ENCODE measurements at regions not wholly inside any gene's neighbourhood (a gene's known extent, or its start where the extent isn't known, plus 50 kb on each side); places are given as distances from the start of the nearest gene placed in this dataset.
A peak's percentile ranks its signal among the peaks of the same experiment; 100 is the strongest.

- TF ChIP-seq NFRKB (IDR thresholded peaks at IDR 0.05; ENCODE audit: low read depth): no peak
Observed at GRCh38 chr6:142008781-142009180, 123.9 kb upstream of the GJE1 start (continued).

- H3K4me1 ChIP-seq (replicated peaks in 1 of 2; ENCODE audit: control insufficient read depth in 2 of 2, insufficient read depth in 2 of 2, low read length in 2 of 2): peaks cover 0 to 19% of the 10 kb centered on the region in 2 experiments; a peak in 3 of 5 replicates
- no TSS peak for BruUV-seq (replicated peaks)
- H4K20me1 ChIP-seq (replicated peaks; ENCODE audit: control insufficient read depth, insufficient read depth, low read length): no peaks in the 10 kb centered on the region
- H3K36me3 ChIP-seq (ENCODE audit: control insufficient read depth, insufficient read depth, low read length): no peaks in the 10 kb centered on the region; the same call in 2 of the 3 replicates
- H3K79me2 ChIP-seq (ENCODE audit: control insufficient read depth, insufficient read depth, low read length): peaks cover 18% of the 10 kb centered on the region
- H3K9me1 ChIP-seq (ENCODE audit: control insufficient read depth, insufficient read depth, low read length): no peaks in the 10 kb centered on the region
- 63% methylated on average over 4 of the region's 4 CpGs for WGBS (ENCODE audit: insufficient coverage, low coverage, missing lambda C conversion rate)
- FAIRE-seq: no peak
- no peaks in the 10 kb centered on the region for H3K27me3 ChIP-seq (ENCODE audit: control insufficient read depth in 2 of 2, insufficient read depth in 2 of 2, low read length in 2 of 2)
- intact Hi-C loops (cut with micrococcal nuclease): no loop called here
- DNase-seq (ENCODE audit: extremely low read depth in 1 of 4, low spot score in 3 of 4): no peak
- H3K4me2 ChIP-seq (ENCODE audit: insufficient read depth, low read length): no peak overlapping the region
- CTCF ChIA-PET (ENCODE audit: low intra/inter-chr PET ratio): no interaction called here
- H3K27ac ChIP-seq (ENCODE audit: extremely low read depth, low read depth, low read length): no peak overlapping the region
- POLR2A ChIA-PET: no interaction called here
- in situ Hi-C loops (cut with MboI): no loop called here
- no peak overlapping the region for H3K9ac ChIP-seq (ENCODE audit: insufficient read depth in 1 of 2, low read depth in 2 of 2, low read length in 2 of 2)
- no peaks in the 10 kb centered on the region for H3K9me3 ChIP-seq (replicated peaks; ENCODE audit: control insufficient read depth, insufficient read depth, low read depth, low read length)
- TF ChIP-seq RBM25 (IDR thresholded peaks at IDR 0.05; ENCODE audit: low read depth, low read length, severe bottlenecking) (peak; percentile 74), RBM17 (IDR thresholded peaks at IDR 0.05; ENCODE audit: borderline replicate concordance, low read depth, low read length) (no peak)
- H2AFZ ChIP-seq (ENCODE audit: low read depth, low read length): no peak overlapping the region
- no peak overlapping the region for H3K4me3 ChIP-seq
- no peak for ATAC-seq
Observed at GRCh38 chr6:142008016-142008735, 124.5 kb upstream of the GJE1 start.

GRCh38 chr6:142005021-142005420, 127.7 kb upstream of the GJE1 start:
- CTCF ChIA-PET (ENCODE audit: low intra/inter-chr PET ratio): no interaction called here
- in situ Hi-C loops (cut with MboI): no loop called here
- Histone ChIP-seq H2AFZ (ENCODE audit: low read depth, low read length) (no peak overlapping the region), H4K20me1 (replicated peaks; ENCODE audit: control insufficient read depth, insufficient read depth, low read length) (no peaks in the 10 kb centered on the region), H3K4me1 (replicated peaks in 1 of 2; ENCODE audit: control insufficient read depth in 2 of 2, insufficient read depth in 2 of 2, low read length in 2 of 2) (peaks cover 0 to 16% of the 10 kb centered on the region in 2 experiments; a peak in 3 of 5 replicates), H3K36me3 (ENCODE audit: control insufficient read depth, insufficient read depth, low read length) (no peaks in the 10 kb centered on the region; the same call in 2 of the 3 replicates), H3K79me2 (ENCODE audit: control insufficient read depth, insufficient read depth, low read length) (peaks cover 16% of the 10 kb centered on the region), H3K9me3 (replicated peaks; ENCODE audit: control insufficient read depth, insufficient read depth, low read depth, low read length) (no peaks in the 10 kb centered on the region), H3K27ac (ENCODE audit: extremely low read depth, low read depth, low read length) (no peak overlapping the region; the same call in 2 of the 3 replicates), H3K4me3 (no peak overlapping the region), H3K27me3 (ENCODE audit: control insufficient read depth in 2 of 2, insufficient read depth in 2 of 2, low read length in 2 of 2) (no peaks in the 10 kb centered on the region), H3K9me1 (ENCODE audit: control insufficient read depth, insufficient read depth, low read length) (no peaks in the 10 kb centered on the region), H3K9ac (ENCODE audit: insufficient read depth in 1 of 2, low read depth in 2 of 2, low read length in 2 of 2) (no peak overlapping the region), H3K4me2 (ENCODE audit: insufficient read depth, low read length) (no peak overlapping the region)
- intact Hi-C loops (cut with micrococcal nuclease): no loop called here
- 8% methylated on average over 1 of the region's 1 CpG for whole genome bisulfite sequencing (ENCODE audit: insufficient coverage, low coverage, missing lambda C conversion rate)
- FAIRE-seq (no peak), DNase-seq (ENCODE audit: extremely low read depth in 1 of 4, low spot score in 3 of 4) (peak in 1 of 4 experiments; percentile 17), ATAC-seq (no peak)
- POLR2A ChIA-PET: interaction anchor here (1.2 kb wide), 1 partner anchor 17 kb away, joined by 4 read pairs; no protein-coding TSS in a partner anchor
- BruUV-seq (replicated peaks): no TSS peak
- TF ChIP-seq DMBX1 (CRISPR knock-in tag; IDR thresholded peaks at IDR 0.05; ENCODE audit: borderline replicate concordance) (no peak), MEIS2 (IDR thresholded peaks at IDR 0.05; ENCODE audit: partially characterized antibody) (peak; percentile 87), TCF3 (CRISPR knock-in tag; IDR thresholded peaks at IDR 0.05) (peak; percentile 48), ZNF41 (CRISPR knock-in tag; conservative IDR thresholded peaks at IDR 0.05) (no peak), PBX2 (CRISPR knock-in tag; IDR thresholded peaks at IDR 0.05; ENCODE audit: low read depth) (no peak), PBX2 (tag; conservative IDR thresholded peaks at IDR 0.05; ENCODE audit: low read depth) (peak; percentile 90), CBFA2T3 (IDR thresholded peaks at IDR 0.05) (peak; percentile 44; the same call in 1 of the 2 replicates), ARID1B (IDR thresholded peaks at IDR 0.05) (peak; percentile 27; the same call in 1 of the 2 replicates), TAL1 (IDR thresholded peaks at IDR 0.05) (peak; percentile 31; the same call in 1 of the 2 replicates)

Measured in K562 (cell line).